ENCODE measurements at regions not wholly inside any gene's neighbourhood (a gene's known extent, or its start where the extent isn't known, plus 50 kb on each side); places are given as distances from the start of the nearest gene placed in this dataset.

- no peak overlapping the region for H3K4me2 ChIP-seq (ENCODE audit: low read length)
- no peaks in the 10 kb centered on the region for H3K9me2 ChIP-seq (ENCODE audit: low read depth, low read length)
- H2AFZ ChIP-seq (ENCODE audit: low read length): no peak overlapping the region
- H3F3A ChIP-seq (ENCODE audit: insufficient read depth, low read length): no peaks in the 10 kb centered on the region
- no peak overlapping the region for H3K9ac ChIP-seq (ENCODE audit: low read length)
- no peaks in the 10 kb centered on the region for H4K20me1 ChIP-seq (ENCODE audit: insufficient read depth, low read length)
- TF ChIP-seq CTCF (IDR thresholded peaks at IDR 0.05; ENCODE audit: low read length) (no peak), EZH2 (IDR thresholded peaks at IDR 0.05; ENCODE audit: borderline replicate concordance, low read length) (no peak)
- no peak overlapping the region for H3K4me3 ChIP-seq (ENCODE audit: low read depth, low read length, poor library complexity, severe bottlenecking)
- no peaks in the 10 kb centered on the region for H3K36me3 ChIP-seq (ENCODE audit: insufficient read depth, low read length)
- no peak overlapping the region for H3K27ac ChIP-seq (ENCODE audit: low read depth, low read length, poor library complexity, severe bottlenecking)
- H3K27me3 ChIP-seq (ENCODE audit: insufficient read depth, low read length): no peaks in the 10 kb centered on the region
- no peaks in the 10 kb centered on the region for H3K4me1 ChIP-seq (ENCODE audit: insufficient read depth, low read length, severe bottlenecking)
- H3K9me3 ChIP-seq (ENCODE audit: low read length): no peaks in the 10 kb centered on the region
- no peaks in the 10 kb centered on the region for H3K79me2 ChIP-seq (ENCODE audit: insufficient read depth, low read length)
Measured at GRCh38 chr14:82854901-82855300, 1321.2 kb upstream of the SEL1L start.

- Histone ChIP-seq H3F3A (ENCODE audit: insufficient read depth, low read length) (no peaks in the 10 kb centered on the region), H3K36me3 (ENCODE audit: insufficient read depth, low read length) (no peaks in the 10 kb centered on the region), H3K27me3 (ENCODE audit: insufficient read depth, low read length) (no peaks in the 10 kb centered on the region), H3K4me1 (ENCODE audit: insufficient read depth, low read length, severe bottlenecking) (no peaks in the 10 kb centered on the region), H3K9me2 (ENCODE audit: low read depth, low read length) (no peaks in the 10 kb centered on the region), H3K9me3 (ENCODE audit: low read length) (no peaks in the 10 kb centered on the region), H4K20me1 (ENCODE audit: insufficient read depth, low read length) (no peaks in the 10 kb centered on the region), H3K4me3 (ENCODE audit: low read depth, low read length, poor library complexity, severe bottlenecking) (no peak overlapping the region), H3K27ac (ENCODE audit: low read depth, low read length, poor library complexity, severe bottlenecking) (no peak overlapping the region), H2AFZ (ENCODE audit: low read length) (no peak overlapping the region), H3K9ac (ENCODE audit: low read length) (no peak overlapping the region), H3K79me2 (ENCODE audit: insufficient read depth, low read length) (no peaks in the 10 kb centered on the region), H3K4me2 (ENCODE audit: low read length) (no peak overlapping the region)
- TF ChIP-seq EZH2 (IDR thresholded peaks at IDR 0.05; ENCODE audit: borderline replicate concordance, low read length) (no peak), CTCF (IDR thresholded peaks at IDR 0.05; ENCODE audit: low read length) (peak; percentile 70)
Measured at GRCh38 chr14:82855912-82856391, 1322.3 kb upstream of the SEL1L start.

- H3K4me2 ChIP-seq (ENCODE audit: low read length): no peak overlapping the region
- TF ChIP-seq CTCF (IDR thresholded peaks at IDR 0.05; ENCODE audit: low read length): no peak
- no peak for TF ChIP-seq EZH2 (IDR thresholded peaks at IDR 0.05; ENCODE audit: borderline replicate concordance, low read length)
- H4K20me1 ChIP-seq (ENCODE audit: insufficient read depth, low read length): no peaks in the 10 kb centered on the region
- H2AFZ ChIP-seq (ENCODE audit: low read length): no peak overlapping the region
- H3K36me3 ChIP-seq (ENCODE audit: insufficient read depth, low read length): no peaks in the 10 kb centered on the region
- no peaks in the 10 kb centered on the region for H3K9me2 ChIP-seq (ENCODE audit: low read depth, low read length)
- no peak overlapping the region for H3K27ac ChIP-seq (ENCODE audit: low read depth, low read length, poor library complexity, severe bottlenecking)
- H3K9ac ChIP-seq (ENCODE audit: low read length): no peak overlapping the region
- H3K4me1 ChIP-seq (ENCODE audit: insufficient read depth, low read length, severe bottlenecking): no peaks in the 10 kb centered on the region
- no peaks in the 10 kb centered on the region for H3F3A ChIP-seq (ENCODE audit: insufficient read depth, low read length)
- H3K9me3 ChIP-seq (ENCODE audit: low read length): 0 out of 2 replicates have a peak, but pooled peaks cover 3% of the 10 kb centered on the region
- H3K79me2 ChIP-seq (ENCODE audit: insufficient read depth, low read length): no peaks in the 10 kb centered on the region
- H3K27me3 ChIP-seq (ENCODE audit: insufficient read depth, low read length): no peaks in the 10 kb centered on the region
- no peak overlapping the region for H3K4me3 ChIP-seq (ENCODE audit: low read depth, low read length, poor library complexity, severe bottlenecking)
Measured at GRCh38 chr14:82861313-82861712, 1327.7 kb upstream of the SEL1L start.
